ENCODE measurements at regions not wholly inside any gene's neighbourhood (a gene's known extent, or its start where the extent isn't known, plus 50 kb on each side); places are given as distances from the start of the nearest gene placed in this dataset.
A peak's percentile ranks its signal among the peaks of the same experiment; 100 is the strongest.
"Not testable (repeated sequence)": the region's sequence is repeated elsewhere in the genome, so short reads cannot be mapped to it uniquely, and the experiment has no call there.

GRCh38 chr7:85693326-85693725, 506.5 kb upstream of the SEMA3D start:
- DNase-seq (ENCODE audit: insufficient read length, low spot score) (no peak), FAIRE-seq (no peak)

DNA sequence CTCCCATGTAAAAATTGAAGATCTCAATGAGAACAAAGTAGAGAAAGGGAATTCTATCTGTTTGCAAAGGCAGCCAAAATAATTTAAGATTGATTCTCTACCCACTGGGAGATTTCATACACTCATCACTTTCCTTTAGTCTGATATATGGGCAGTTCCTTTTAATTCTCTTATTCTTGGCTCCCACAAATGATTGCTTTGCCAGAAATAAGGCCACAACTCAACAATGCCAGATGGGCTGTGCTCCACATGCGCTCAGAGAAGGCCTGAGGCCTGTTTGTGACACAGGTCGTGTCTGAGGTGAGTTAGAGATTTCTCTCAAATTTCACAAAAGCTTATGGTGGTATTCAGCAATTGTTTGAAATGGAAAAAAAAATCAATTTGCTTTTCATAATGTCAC, 501.9 kb upstream of the SEMA3D start:
- DNase-seq (ENCODE audit: insufficient read length, low spot score) (no peak), FAIRE-seq (no peak)

- no peak for DNase-seq (ENCODE audit: insufficient read length, low spot score)
- FAIRE-seq: no peak
Measured at GRCh38 chr7:85686401-85687181, 499.7 kb upstream of the SEMA3D start.

DNA sequence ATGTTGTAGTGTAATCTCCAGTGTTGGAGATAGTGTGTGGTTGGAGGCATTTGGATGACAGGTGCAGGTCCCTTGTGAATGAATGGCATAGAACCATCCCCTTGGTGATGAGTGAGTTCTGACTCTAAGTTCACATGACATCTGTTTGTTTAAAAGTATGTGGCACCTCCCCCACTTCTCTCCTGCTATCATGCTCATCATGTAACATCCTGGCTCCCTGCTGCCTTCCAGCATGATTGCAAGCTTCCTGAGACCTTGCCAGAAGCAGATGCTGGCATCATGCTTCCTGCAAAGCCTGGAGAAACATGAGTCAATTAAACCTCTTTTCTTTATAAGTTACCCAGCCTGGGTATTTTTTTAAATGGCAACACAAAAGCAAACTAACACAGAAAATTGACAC, 499.0 kb upstream of the SEMA3D start:
- DNase-seq (ENCODE audit: insufficient read length, low spot score) (no peak), FAIRE-seq (no peak)

DNA sequence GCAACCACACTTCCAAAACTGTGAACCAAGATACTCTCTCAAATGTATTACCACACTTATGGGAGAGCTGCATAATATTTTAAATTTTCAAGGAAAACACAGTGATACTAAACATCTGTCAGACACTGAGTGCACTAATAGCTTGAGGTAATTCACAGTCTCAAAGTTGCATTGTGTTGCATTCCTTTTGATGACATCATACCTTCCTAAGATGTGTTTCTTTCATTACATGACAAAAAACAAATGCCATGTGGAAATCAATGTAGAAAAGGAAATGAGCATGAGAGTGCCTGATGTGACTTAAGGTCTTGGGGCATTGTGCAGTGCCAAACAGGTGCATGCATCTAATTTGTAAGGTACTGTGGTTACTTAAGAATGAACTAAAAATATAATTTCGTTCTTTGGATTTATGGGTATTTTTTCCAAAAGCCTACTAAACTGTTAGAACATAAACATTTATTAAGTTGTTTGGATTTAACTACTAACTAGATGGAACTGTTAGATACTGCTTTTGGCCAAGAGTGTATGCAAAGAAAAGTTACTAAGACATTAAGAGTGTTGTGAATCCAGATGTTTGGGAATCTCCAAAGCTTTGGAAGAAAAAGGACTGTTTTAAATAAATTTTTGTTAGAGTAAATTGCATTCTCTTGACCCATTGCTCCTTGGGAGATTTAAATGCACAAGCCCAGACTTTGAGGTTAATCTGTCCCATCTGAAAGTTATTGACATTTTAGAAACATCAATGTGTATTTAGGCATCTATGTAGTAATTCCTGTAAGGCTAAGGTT, 496.2 kb upstream of the SEMA3D start:
- DNase-seq (ENCODE audit: insufficient read length, low spot score) (peak; percentile 3), FAIRE-seq (no peak)

DNA sequence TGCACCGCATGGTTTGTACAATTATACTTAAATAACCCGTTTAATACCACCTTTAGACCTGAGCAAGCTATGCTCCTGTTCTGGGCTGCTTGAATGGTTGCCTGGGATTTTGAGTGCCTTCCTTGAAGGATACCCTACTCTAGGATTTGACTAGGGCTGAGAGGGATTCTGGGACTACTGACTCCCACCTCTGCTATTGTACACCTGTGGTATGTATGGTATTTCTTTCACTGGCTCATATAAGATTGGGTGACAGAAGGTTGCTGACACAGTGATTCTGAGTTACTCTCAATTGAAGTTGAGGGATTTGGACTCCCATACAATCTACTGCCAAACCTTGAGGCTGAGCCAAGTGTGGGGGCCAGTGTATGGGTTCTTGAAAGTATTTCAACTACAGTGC, 494.4 kb upstream of the SEMA3D start:
- FAIRE-seq (no peak), DNase-seq (ENCODE audit: insufficient read length, low spot score) (no peak)

DNA sequence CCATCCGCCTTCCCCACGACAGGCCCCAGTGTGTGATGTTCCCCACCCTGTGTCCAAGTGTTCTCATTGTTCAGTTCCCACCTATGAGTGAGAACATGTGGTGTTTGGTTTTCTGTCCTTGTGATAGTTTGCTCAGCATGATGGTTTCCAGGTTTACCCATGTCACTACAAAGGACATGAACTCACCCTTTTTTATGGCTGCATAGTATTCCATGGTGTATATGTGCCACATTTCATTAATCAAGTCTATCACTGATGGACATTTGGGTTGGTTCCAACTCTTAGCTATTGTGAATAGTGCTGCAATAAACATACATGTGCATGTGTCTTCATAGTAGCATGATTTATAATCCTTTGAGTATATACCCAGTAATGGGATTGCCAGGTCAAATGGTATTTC, 488.2 kb upstream of the SEMA3D start:
- not testable (repeated sequence) for FAIRE-seq; DNase-seq (ENCODE audit: insufficient read length, low spot score)

GRCh38 chr7:85673876-85674275, 487.0 kb upstream of the SEMA3D start:
- no peak for DNase-seq (ENCODE audit: insufficient read length, low spot score)
- no peak for FAIRE-seq

GRCh38 chr7:85669225-85669624, 482.4 kb upstream of the SEMA3D start:
- no peak for DNase-seq (ENCODE audit: insufficient read length, low spot score)
- FAIRE-seq: no peak

DNA sequence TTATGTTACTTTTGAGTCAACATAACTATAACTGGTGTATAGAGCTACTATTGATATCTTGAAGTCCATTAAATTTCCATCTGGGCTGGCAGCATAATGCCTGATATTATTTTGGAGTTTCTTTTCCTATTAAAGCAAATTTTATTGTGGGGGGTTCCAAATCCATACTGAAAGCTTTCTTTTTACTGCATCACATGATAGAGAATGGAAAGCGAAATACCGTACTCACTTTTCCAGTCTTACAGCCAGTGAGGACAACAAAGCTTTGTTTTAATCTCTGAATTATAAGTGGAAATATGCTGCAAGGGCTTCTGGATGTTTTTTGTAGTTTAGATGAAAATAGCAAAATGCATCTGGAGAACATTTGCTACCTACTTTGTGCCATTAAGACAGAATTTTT, 477.5 kb upstream of the SEMA3D start:
- no peak for DNase-seq (ENCODE audit: insufficient read length, low spot score)
- FAIRE-seq: no peak

GRCh38 chr7:85659364-85659763, 472.5 kb upstream of the SEMA3D start:
- FAIRE-seq (no peak), DNase-seq (ENCODE audit: insufficient read length, low spot score) (no peak)

- DNase-seq (ENCODE audit: insufficient read length, low spot score) (no peak), FAIRE-seq (no peak)
Measured at GRCh38 chr7:85655252-85655651, 468.4 kb upstream of the SEMA3D start.

- DNase-seq (ENCODE audit: insufficient read length, low spot score) (no peak), FAIRE-seq (no peak)
Measured at GRCh38 chr7:85644272-85644671, 457.4 kb upstream of the SEMA3D start.

- FAIRE-seq (no peak), DNase-seq (ENCODE audit: insufficient read length, low spot score) (no peak)
Measured at GRCh38 chr7:85641331-85641730, 454.5 kb upstream of the SEMA3D start.

DNA sequence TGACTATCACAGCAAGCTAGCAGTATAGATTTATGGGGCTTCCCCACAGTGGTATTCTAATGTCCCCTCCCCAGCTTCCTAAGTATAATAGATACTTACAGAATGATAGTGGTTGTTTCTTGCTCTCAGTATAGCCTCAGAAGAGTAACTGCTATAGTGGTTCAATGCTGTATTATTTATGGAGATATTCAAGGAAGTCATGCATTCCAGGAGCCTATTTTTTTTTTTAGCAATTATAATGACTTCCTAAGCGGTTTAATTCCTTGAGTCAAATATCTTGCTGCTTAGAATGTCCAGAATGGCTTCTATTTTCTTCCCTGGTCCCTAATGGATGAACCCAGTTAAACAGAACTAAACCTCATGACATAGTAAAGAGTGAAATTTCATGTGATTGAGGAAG, 451.5 kb upstream of the SEMA3D start:
- DNase-seq (ENCODE audit: insufficient read length, low spot score) (no peak), FAIRE-seq (no peak)

DNA sequence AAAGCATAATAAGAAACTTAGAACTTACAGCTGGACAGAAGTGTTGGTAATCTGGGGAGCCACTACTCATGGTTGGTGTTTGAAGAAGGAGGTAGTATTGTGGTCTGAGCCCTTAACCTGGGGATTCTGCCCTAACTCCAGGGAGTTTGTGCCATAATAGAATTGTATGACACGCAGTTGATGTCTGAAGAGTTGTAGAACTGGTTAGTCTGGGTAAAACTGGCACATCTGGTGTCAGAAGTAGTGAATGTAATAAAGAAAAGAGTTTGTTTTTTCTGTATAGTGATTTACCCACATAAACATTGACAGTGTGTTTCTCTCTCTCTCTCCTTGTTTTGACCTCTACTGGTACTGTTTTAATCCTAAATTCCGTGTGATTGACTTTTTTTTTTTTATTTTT, 448.1 kb upstream of the SEMA3D start:
- DNase-seq (ENCODE audit: insufficient read length, low spot score): no peak
- FAIRE-seq: no peak

- no peak for FAIRE-seq
- DNase-seq (ENCODE audit: insufficient read length, low spot score): no peak
Measured at GRCh38 chr7:85630904-85631600, 444.2 kb upstream of the SEMA3D start.

DNA sequence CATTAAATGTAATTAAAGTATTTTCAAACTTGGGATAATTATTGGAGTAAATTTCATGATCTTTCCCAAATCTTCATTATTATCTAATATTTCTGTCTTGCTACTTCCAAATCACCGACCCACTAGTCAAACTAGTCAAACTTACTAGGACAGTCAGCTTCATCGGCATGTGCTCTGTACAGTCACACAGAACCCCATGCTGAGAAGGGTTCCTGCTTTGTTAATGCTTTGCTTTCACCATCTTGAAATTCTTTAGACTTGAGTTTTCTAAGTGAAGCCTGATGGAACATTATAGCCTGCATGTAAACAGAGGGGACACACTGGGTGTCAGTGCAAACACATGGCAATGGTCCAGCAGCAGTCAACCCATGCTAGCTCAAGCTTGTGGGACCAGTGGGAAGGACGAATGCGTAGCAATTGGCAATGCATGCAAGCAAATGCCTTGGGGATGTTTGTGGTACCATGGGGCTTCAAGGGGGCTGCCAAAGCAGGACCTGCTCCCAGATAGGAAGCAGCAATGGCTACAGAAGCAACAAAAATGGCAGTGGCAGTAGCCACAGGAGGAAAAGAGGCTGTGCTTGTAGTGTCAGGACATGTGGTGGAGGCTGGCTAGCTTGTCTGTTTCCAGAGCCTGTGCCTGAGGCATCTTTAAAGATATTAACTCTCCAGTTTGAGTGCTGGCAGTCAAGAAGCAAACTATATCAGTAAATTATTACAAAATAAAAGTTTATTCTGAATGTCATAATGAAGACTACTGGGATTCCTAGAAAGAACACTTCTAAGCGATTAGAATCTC, 441.1 kb upstream of the SEMA3D start:
- DNase-seq (ENCODE audit: insufficient read length, low spot score): no peak
- FAIRE-seq: no peak

DNA sequence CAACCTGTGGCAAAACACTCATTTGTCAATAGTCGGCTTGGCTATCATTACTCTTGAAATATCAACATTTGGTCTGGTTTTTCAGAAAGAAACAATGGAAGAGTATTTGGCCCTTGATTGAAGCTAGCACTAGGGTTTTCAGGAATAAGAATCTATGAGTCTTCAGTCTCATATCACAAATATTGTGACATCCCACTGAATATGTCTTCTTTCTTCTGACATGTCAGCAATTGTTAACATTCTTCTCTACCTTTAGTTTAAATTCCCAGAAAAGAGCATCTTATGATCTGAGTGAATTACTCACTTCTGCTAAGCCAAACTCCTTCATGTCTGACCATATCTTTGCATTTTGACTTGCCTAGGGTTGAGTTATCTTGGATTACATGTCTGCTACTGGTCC, 435.2 kb upstream of the SEMA3D start:
- DNase-seq (ENCODE audit: insufficient read length, low spot score): no peak
- no peak for FAIRE-seq

DNA sequence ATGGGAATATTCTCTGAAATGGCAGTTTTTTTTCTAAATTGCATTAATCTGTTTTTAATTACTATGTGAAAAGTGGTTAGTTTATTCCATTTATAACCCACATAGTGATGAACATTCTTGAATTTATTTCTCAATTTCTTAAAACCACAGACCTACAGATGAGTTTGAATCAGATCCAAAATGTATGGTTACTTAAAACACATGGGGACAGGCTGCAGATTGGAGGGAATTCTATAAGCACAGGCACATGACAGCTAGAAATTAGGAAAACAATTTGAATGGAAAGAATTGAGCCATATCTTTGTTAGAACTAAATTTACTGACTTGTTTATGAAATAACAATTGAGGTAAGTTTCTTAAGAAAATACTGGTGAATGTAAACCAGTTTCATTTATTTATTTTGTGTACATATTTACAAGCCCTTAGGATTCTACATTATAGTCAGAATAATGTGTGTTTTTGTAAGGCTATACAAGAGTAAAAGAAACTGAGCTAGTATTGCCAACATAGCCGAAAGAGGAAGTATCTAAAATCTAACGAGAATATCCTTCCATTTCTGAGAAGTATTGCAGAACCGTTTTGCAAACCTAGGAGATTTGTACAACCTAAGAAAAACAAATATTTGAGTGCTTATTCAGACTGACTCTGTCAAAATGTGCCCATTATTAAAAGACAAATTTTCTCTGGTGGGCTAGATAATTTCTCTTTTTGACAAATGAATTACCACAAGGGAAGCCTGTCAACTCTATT, 434.3 kb upstream of the SEMA3D start:
- no peak for DNase-seq (ENCODE audit: insufficient read length, low spot score)
- no peak for FAIRE-seq

Measured in HTR-8/SVneo (cell line).